A549 (cell line): ENCODE measurements at regions not wholly inside any gene's neighbourhood (a gene's known extent, or its start where the extent isn't known, plus 50 kb on each side); places are given as distances from the start of the nearest gene placed in this dataset.

Experiments
- CBX2 ChIP-seq: fragments of 200-600 bp; sonication (generic); IDR thresholded peaks from 2 replicates; pipeline ENCODE4 v1.6.1; 2016; ENCODE audit warnings: low read depth, mild to moderate bottlenecking, borderline replicate concordance
- EHF ChIP-seq: fragments of 250-450 bp; sonication (Bioruptor Pico); IDR thresholded peaks from 2 replicates; pipeline ENCODE4 v1.5.0; 2020; ENCODE audit warnings: mild to moderate bottlenecking
- JUNB ChIP-seq: fragments of >200 bp; sonication (Bioruptor Twin); formaldehyde crosslinking; IDR thresholded peaks from 2 replicates; pipeline ENCODE4 v1.6.1; 2016
- KDM5A ChIP-seq: fragments of 200-600 bp; sonication (generic); IDR thresholded peaks from 2 replicates; pipeline ENCODE4 v1.6.1; 2016; ENCODE audit warnings: antibody characterized with exemption, mild to moderate bottlenecking
- NFE2L2 ChIP-seq: fragments of 150-350 bp; conservative IDR thresholded peaks from 2 replicates; pipeline ENCODE4 v1.6.1; 2014; ENCODE audit warnings: low read length
- POLR2A ChIP-seq: IDR thresholded peaks from 2 replicates; pipeline ENCODE4 v1.6.1; 2012; ENCODE audit warnings: mild to moderate bottlenecking, low read length
- RCOR1 ChIP-seq: fragments of 150-350 bp; IDR thresholded peaks from 2 replicates; pipeline ENCODE4 v1.6.1; 2014; ENCODE audit warnings: antibody characterized with exemption, low read length, low read depth
- SMC3 ChIP-seq: fragments of >200 bp; sonication (Bioruptor Twin); formaldehyde crosslinking; IDR thresholded peaks from 3 replicates; pipeline ENCODE4 v1.6.1; 2018; ENCODE audit warnings: inconsistent platforms
- TF ChIP-seq, protein P1 (sequence below): fragments of 450-650 bp; IDR thresholded peaks from 2 replicates; pipeline ENCODE4 v1.6.1; 2014; ENCODE audit warnings: antibody characterized with exemption
- TF ChIP-seq, protein P2 (sequence below): fragments of >200 bp; sonication (Bioruptor Twin); formaldehyde crosslinking; IDR thresholded peaks from 3 replicates; pipeline ENCODE4 v1.5.1; 2016
- TF ChIP-seq, protein P3 (sequence below): IDR thresholded peaks from 2 replicates; pipeline ENCODE4 v1.6.1; 2012
- TF ChIP-seq, protein P4 (sequence below): fragments of 200-600 bp; sonication (generic); IDR thresholded peaks from 2 replicates; pipeline ENCODE4 v1.6.1; 2016; ENCODE audit warnings: antibody characterized with exemption, mild to moderate bottlenecking, moderate library complexity

DNA sequence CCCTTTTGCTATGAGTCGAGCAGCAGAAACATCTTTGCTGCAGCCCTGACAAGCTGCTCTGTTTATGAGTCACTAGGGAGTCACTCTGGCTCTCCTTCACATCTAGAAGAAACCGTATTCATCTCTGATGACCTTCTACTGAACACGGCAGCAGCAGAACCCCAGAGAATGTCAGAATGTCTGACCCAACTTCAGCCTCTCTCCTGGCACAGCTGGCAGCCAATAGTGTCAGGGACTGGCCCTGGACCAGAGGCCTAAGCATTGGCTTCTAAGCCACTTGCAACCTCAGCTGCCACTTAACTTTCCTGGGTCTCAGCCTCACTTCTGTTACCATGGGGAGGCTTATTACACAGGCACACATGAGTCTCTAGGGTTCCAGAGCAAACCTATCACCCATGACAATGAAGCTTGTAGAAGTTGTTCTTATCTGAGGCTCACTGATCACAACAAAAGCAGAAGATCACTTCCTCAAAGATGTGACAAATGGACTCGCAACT lies 184.1 kb upstream of the TLE3 start:
- TF ChIP-seq NFE2L2 (no peak), RCOR1 (no peak), CBX2 (no peak), POLR2A (no peak), JUNB (no peak), SMC3 (no peak), EHF (CRISPR knock-in tag) (no peak), KDM5A (no peak)
- TF ChIP-seq, protein P1, sequence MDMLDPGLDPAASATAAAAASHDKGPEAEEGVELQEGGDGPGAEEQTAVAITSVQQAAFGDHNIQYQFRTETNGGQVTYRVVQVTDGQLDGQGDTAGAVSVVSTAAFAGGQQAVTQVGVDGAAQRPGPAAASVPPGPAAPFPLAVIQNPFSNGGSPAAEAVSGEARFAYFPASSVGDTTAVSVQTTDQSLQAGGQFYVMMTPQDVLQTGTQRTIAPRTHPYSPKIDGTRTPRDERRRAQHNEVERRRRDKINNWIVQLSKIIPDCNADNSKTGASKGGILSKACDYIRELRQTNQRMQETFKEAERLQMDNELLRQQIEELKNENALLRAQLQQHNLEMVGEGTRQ: no peak
- TF ChIP-seq, protein P2, sequence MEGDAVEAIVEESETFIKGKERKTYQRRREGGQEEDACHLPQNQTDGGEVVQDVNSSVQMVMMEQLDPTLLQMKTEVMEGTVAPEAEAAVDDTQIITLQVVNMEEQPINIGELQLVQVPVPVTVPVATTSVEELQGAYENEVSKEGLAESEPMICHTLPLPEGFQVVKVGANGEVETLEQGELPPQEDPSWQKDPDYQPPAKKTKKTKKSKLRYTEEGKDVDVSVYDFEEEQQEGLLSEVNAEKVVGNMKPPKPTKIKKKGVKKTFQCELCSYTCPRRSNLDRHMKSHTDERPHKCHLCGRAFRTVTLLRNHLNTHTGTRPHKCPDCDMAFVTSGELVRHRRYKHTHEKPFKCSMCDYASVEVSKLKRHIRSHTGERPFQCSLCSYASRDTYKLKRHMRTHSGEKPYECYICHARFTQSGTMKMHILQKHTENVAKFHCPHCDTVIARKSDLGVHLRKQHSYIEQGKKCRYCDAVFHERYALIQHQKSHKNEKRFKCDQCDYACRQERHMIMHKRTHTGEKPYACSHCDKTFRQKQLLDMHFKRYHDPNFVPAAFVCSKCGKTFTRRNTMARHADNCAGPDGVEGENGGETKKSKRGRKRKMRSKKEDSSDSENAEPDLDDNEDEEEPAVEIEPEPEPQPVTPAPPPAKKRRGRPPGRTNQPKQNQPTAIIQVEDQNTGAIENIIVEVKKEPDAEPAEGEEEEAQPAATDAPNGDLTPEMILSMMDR: no peak
- TF ChIP-seq, protein P3, sequence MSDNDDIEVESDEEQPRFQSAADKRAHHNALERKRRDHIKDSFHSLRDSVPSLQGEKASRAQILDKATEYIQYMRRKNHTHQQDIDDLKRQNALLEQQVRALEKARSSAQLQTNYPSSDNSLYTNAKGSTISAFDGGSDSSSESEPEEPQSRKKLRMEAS: no peak
- TF ChIP-seq, protein P4, sequence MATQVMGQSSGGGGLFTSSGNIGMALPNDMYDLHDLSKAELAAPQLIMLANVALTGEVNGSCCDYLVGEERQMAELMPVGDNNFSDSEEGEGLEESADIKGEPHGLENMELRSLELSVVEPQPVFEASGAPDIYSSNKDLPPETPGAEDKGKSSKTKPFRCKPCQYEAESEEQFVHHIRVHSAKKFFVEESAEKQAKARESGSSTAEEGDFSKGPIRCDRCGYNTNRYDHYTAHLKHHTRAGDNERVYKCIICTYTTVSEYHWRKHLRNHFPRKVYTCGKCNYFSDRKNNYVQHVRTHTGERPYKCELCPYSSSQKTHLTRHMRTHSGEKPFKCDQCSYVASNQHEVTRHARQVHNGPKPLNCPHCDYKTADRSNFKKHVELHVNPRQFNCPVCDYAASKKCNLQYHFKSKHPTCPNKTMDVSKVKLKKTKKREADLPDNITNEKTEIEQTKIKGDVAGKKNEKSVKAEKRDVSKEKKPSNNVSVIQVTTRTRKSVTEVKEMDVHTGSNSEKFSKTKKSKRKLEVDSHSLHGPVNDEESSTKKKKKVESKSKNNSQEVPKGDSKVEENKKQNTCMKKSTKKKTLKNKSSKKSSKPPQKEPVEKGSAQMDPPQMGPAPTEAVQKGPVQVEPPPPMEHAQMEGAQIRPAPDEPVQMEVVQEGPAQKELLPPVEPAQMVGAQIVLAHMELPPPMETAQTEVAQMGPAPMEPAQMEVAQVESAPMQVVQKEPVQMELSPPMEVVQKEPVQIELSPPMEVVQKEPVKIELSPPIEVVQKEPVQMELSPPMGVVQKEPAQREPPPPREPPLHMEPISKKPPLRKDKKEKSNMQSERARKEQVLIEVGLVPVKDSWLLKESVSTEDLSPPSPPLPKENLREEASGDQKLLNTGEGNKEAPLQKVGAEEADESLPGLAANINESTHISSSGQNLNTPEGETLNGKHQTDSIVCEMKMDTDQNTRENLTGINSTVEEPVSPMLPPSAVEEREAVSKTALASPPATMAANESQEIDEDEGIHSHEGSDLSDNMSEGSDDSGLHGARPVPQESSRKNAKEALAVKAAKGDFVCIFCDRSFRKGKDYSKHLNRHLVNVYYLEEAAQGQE: no peak
